ENCODE measurements at regions not wholly inside any gene's neighbourhood (a gene's known extent, or its start where the extent isn't known, plus 50 kb on each side); places are given as distances from the start of the nearest gene placed in this dataset.

DNA sequence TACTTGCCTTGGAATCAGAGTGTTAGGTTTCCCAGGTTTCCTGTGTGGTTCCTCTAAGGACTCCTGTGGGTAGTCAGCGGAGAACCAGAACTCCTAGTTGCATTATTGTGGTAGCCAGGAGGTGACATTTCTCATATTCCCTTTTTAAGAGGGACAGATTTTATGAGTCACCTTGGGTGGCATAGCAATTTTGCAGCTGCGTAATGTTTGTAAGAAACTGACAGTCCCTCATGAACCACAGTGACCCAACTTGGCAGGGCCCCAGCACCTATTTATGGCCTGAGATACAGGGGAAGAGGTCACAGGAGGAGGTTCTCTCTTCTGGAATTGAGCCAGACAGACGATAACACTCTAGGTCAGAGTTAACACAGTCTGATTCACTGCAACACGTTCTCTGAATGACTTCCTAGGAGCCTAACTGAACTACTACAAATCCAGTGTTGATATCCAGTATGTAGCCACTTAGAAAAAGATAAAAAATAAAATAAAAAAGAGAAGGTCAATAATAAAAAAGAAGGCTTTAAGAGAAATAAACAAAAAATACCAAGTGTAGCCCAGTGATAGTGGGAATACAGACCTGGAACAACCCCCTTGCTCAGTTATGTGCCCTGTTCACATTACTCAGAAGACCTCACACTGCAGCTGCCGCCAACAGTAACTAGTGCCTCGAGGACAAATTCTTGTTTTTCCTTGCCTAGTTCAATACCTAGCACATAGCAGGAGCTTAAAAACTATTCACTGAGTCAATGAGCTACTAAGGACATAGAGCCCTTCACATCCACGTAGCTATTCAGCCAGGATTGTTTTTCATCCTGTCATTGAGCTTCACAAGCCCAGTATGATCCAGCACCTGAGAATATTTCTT lies 50.7 kb upstream of the VLDLR start:
- Histone ChIP-seq H3K27me3 (ENCODE audit: control insufficient read depth, insufficient read depth, low read length) (no peaks in the 10 kb centered on the region), H3K4me3 (ENCODE audit: low read depth, low read length) (no peak overlapping the region), H3K36me3 (ENCODE audit: control insufficient read depth, insufficient read depth, low read length) (no peaks in the 10 kb centered on the region)
- TF ChIP-seq, protein P1, sequence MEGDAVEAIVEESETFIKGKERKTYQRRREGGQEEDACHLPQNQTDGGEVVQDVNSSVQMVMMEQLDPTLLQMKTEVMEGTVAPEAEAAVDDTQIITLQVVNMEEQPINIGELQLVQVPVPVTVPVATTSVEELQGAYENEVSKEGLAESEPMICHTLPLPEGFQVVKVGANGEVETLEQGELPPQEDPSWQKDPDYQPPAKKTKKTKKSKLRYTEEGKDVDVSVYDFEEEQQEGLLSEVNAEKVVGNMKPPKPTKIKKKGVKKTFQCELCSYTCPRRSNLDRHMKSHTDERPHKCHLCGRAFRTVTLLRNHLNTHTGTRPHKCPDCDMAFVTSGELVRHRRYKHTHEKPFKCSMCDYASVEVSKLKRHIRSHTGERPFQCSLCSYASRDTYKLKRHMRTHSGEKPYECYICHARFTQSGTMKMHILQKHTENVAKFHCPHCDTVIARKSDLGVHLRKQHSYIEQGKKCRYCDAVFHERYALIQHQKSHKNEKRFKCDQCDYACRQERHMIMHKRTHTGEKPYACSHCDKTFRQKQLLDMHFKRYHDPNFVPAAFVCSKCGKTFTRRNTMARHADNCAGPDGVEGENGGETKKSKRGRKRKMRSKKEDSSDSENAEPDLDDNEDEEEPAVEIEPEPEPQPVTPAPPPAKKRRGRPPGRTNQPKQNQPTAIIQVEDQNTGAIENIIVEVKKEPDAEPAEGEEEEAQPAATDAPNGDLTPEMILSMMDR (IDR thresholded peaks at IDR 0.05; ENCODE audit: insufficient read depth, low read length, severe bottlenecking): no peak
- FAIRE-seq (peak; percentile 43), DNase-seq (ENCODE audit: low read depth) (peak; percentile 69)
